ENCODE measurements at regions not wholly inside any gene's neighbourhood (a gene's known extent, or its start where the extent isn't known, plus 50 kb on each side); places are given as distances from the start of the nearest gene placed in this dataset.

DNA sequence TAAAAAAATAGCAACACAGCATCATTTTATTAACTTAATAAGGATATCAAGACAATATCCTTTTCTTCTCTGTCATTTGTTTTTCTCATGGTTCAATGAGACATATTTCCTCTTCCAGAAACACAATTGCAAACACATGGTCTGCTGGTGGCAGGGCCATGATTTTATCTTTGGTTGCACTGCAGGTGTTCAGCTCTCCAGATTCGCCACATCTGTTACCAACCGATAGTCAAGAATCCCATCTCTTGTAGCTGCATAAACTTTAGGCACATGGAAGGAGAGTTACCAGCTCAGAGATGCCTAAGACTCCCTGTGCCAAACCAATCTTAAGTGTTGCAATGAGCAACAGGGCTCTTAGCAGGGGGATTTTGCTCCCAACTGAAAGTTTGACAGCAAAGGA is 1303.2 kb upstream of the CELF4 start (continued):
- TF ChIP-seq, protein P1, sequence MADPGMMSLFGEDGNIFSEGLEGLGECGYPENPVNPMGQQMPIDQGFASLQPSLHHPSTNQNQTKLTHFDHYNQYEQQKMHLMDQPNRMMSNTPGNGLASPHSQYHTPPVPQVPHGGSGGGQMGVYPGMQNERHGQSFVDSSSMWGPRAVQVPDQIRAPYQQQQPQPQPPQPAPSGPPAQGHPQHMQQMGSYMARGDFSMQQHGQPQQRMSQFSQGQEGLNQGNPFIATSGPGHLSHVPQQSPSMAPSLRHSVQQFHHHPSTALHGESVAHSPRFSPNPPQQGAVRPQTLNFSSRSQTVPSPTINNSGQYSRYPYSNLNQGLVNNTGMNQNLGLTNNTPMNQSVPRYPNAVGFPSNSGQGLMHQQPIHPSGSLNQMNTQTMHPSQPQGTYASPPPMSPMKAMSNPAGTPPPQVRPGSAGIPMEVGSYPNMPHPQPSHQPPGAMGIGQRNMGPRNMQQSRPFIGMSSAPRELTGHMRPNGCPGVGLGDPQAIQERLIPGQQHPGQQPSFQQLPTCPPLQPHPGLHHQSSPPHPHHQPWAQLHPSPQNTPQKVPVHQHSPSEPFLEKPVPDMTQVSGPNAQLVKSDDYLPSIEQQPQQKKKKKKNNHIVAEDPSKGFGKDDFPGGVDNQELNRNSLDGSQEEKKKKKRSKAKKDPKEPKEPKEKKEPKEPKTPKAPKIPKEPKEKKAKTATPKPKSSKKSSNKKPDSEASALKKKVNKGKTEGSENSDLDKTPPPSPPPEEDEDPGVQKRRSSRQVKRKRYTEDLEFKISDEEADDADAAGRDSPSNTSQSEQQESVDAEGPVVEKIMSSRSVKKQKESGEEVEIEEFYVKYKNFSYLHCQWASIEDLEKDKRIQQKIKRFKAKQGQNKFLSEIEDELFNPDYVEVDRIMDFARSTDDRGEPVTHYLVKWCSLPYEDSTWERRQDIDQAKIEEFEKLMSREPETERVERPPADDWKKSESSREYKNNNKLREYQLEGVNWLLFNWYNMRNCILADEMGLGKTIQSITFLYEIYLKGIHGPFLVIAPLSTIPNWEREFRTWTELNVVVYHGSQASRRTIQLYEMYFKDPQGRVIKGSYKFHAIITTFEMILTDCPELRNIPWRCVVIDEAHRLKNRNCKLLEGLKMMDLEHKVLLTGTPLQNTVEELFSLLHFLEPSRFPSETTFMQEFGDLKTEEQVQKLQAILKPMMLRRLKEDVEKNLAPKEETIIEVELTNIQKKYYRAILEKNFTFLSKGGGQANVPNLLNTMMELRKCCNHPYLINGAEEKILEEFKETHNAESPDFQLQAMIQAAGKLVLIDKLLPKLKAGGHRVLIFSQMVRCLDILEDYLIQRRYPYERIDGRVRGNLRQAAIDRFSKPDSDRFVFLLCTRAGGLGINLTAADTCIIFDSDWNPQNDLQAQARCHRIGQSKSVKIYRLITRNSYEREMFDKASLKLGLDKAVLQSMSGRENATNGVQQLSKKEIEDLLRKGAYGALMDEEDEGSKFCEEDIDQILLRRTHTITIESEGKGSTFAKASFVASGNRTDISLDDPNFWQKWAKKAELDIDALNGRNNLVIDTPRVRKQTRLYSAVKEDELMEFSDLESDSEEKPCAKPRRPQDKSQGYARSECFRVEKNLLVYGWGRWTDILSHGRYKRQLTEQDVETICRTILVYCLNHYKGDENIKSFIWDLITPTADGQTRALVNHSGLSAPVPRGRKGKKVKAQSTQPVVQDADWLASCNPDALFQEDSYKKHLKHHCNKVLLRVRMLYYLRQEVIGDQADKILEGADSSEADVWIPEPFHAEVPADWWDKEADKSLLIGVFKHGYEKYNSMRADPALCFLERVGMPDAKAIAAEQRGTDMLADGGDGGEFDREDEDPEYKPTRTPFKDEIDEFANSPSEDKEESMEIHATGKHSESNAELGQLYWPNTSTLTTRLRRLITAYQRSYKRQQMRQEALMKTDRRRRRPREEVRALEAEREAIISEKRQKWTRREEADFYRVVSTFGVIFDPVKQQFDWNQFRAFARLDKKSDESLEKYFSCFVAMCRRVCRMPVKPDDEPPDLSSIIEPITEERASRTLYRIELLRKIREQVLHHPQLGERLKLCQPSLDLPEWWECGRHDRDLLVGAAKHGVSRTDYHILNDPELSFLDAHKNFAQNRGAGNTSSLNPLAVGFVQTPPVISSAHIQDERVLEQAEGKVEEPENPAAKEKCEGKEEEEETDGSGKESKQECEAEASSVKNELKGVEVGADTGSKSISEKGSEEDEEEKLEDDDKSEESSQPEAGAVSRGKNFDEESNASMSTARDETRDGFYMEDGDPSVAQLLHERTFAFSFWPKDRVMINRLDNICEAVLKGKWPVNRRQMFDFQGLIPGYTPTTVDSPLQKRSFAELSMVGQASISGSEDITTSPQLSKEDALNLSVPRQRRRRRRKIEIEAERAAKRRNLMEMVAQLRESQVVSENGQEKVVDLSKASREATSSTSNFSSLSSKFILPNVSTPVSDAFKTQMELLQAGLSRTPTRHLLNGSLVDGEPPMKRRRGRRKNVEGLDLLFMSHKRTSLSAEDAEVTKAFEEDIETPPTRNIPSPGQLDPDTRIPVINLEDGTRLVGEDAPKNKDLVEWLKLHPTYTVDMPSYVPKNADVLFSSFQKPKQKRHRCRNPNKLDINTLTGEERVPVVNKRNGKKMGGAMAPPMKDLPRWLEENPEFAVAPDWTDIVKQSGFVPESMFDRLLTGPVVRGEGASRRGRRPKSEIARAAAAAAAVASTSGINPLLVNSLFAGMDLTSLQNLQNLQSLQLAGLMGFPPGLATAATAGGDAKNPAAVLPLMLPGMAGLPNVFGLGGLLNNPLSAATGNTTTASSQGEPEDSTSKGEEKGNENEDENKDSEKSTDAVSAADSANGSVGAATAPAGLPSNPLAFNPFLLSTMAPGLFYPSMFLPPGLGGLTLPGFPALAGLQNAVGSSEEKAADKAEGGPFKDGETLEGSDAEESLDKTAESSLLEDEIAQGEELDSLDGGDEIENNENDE (IDR thresholded peaks at IDR 0.05; ENCODE audit: insufficient replicate concordance, low read length) = no peak
- TF ChIP-seq YY1 (IDR thresholded peaks at IDR 0.05; ENCODE audit: low read depth, low read length) (no peak), CTBP2 (IDR thresholded peaks at IDR 0.05; ENCODE audit: borderline replicate concordance, insufficient read depth, insufficient read length, low read length) (no peak), POU5F1 (IDR thresholded peaks at IDR 0.05; ENCODE audit: low read depth, low read length) (no peak)

Data from H1 (cell line).